Right lobe of liver (tissue), 6 donors: ENCODE measurements at regions not wholly inside any gene's neighbourhood (a gene's known extent, or its start where the extent isn't known, plus 50 kb on each side); places are given as distances from the start of the nearest gene placed in this dataset.

Experiments used
- ATAC-seq, 4 donors: fragments of 200-7000 bp; cut with Tn5 transposase; one replicate each; pipeline ENCODE4 v1.9.1; 2020; ENCODE audit warnings: mild to moderate bottlenecking in 4 of 4, moderate library complexity in 4 of 4
- DNase-seq, 3 donors: peaks; one replicate each; pipeline ENCODE4 v3.0.0-alpha.2; 2020
- H3K27ac ChIP-seq, 3 donors: fragments of 200-600 bp; one replicate each; pipeline ENCODE4 v1.8.0; 2022
- H3K27me3 ChIP-seq, 2 donors: fragments of 200-600 bp; one replicate each; pipeline ENCODE4 v1.8.0; 2022
- H3K36me3 ChIP-seq, 4 donors: fragments of 200-600 bp; sonication (generic) in 1 of 4; one replicate each; pipeline versions ENCODE4 v1.5.1 to v1.8.0; 2017 to 2022; ENCODE audit warnings: control low read depth in 1 of 4
- H3K4me1 ChIP-seq, 4 donors: fragments of 200-600 bp; sonication (generic) in 1 of 4; one replicate each; pipeline versions ENCODE4 v1.5.1 to v1.8.0; 2017 to 2022; ENCODE audit warnings: control low read depth in 1 of 4
- H3K4me3 ChIP-seq, 3 donors: fragments of 200-600 bp; one replicate each; pipeline ENCODE4 v1.8.0; 2022
- H3K9me3 ChIP-seq, 4 donors: fragments of 200-600 bp; sonication (generic) in 1 of 4; one replicate each; pipeline versions ENCODE4 v1.5.1 to v1.8.0; 2017 to 2022; ENCODE audit warnings: control low read depth in 1 of 4
- POLR2A ChIP-seq: fragments of 450-650 bp; IDR thresholded peaks from one replicate; pipeline ENCODE4 v1.6.1; 2017; ENCODE audit warnings: antibody characterized with exemption, mild to moderate bottlenecking
- WGBS: methylation state at CpG from one replicate; pipeline ENCODE4 v1.1.6; 2018; ENCODE audit warnings: low coverage, low lambda C conversion rate; ENCODE audit not compliant: insufficient coverage; ENCODE audit errors: missing lambda C conversion rate; 5-methylcytosine and 5-hydroxymethylcytosine counted together
- intact Hi-C, 2 donors: fragments of 100-400 bp; cut with DNase I; formaldehyde crosslinking; loops; one replicate each; pipeline versions ENCODE4 v1.11.2 to v1.14.1; 2022
- TF ChIP-seq, protein P1 (sequence below), 4 donors: fragments of 200-600 bp in 3 of 4; fragments of 450-650 bp in 1 of 4; IDR thresholded peaks; one replicate each; pipeline versions ENCODE4 v1.5.1 to v1.8.0; 2016 to 2022; ENCODE audit warnings: antibody characterized with exemption in 4 of 4, mild to moderate bottlenecking in 2 of 4
- donor health status: DM: no; HTN: yes; CAD: no.
- donor health status: DM: no; HTN: no; CAD: no.
- donor health status: DM: no; HTN: no; CAD: no.
- donor health status: DM: no; HTN: yes; CAD: no.
- donor health status: DM: no; HTN: yes; CAD: no.

DNA sequence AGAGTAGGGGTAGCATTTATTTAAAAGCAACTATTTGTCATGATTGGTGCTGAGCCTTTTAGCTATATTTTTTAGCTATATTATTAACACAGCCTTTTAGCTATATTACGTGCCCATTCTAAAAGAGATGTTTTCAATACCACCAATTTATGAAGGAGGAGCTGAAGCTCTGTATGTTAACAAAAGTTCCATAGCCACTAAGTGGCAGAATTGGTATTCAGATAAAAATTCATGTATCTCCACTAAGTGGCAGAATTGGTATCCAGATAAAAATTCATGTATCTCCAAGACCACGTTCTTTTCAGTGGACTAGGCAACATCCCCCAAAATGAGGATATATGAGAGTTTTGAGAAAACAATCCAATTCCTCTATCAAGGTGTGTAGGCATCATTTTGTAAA, 268.6 kb downstream of the HGF start:
- intact Hi-C loops: no loop called here
- H3K27me3 ChIP-seq: no peaks in the 10 kb centered on the region

DNA sequence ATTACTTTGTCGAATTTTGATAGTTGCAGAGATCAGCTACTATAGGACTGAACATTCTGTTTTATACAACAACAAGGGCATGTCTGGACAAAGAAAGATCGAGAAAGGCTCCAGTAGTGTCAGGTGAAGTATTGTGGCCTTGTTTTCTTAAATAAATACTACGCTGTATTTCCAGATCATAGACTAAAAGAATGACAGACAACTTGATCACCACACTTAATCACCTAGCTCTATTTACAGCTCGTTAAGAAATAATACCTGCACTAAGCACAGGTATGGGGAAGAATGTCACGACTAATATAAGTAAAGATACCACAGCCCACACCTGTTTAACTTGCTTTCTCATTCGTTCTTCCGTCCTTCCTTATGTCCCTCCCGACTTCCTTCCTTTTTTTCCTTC, 269.2 kb downstream of the HGF start:
- Histone ChIP-seq H3K9me3 (no peaks in the 10 kb centered on the region), H3K27ac (no peak overlapping the region), H3K4me1 (peaks cover 0 to 6% (median 0%) of the 10 kb centered on the region in 4 donors), H3K27me3 (no peaks in the 10 kb centered on the region), H3K36me3 (no peaks in the 10 kb centered on the region), H3K4me3 (no peak overlapping the region)
- DNase-seq: no peak
- no peak for ATAC-seq
- WGBS: 60% methylated on average over 8 of the region's 8 CpGs
- no peak for TF ChIP-seq POLR2A
- TF ChIP-seq, protein P1, sequence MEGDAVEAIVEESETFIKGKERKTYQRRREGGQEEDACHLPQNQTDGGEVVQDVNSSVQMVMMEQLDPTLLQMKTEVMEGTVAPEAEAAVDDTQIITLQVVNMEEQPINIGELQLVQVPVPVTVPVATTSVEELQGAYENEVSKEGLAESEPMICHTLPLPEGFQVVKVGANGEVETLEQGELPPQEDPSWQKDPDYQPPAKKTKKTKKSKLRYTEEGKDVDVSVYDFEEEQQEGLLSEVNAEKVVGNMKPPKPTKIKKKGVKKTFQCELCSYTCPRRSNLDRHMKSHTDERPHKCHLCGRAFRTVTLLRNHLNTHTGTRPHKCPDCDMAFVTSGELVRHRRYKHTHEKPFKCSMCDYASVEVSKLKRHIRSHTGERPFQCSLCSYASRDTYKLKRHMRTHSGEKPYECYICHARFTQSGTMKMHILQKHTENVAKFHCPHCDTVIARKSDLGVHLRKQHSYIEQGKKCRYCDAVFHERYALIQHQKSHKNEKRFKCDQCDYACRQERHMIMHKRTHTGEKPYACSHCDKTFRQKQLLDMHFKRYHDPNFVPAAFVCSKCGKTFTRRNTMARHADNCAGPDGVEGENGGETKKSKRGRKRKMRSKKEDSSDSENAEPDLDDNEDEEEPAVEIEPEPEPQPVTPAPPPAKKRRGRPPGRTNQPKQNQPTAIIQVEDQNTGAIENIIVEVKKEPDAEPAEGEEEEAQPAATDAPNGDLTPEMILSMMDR (IDR thresholded peaks at IDR 0.05): no peak
- intact Hi-C loops: no loop called here

More for the DNA sequence above, 268.6 kb downstream of the HGF start:
- peaks cover 0 to 6% (median 0%) of the 10 kb centered on the region in 4 donors for H3K4me1 ChIP-seq
- no peak overlapping the region for H3K4me3 ChIP-seq
- no peak overlapping the region for H3K27ac ChIP-seq
- 34% methylated on average over 2 of the region's 2 CpGs for WGBS
- TF ChIP-seq, protein P1 (IDR thresholded peaks at IDR 0.05): peak in 2 of 4 donors; percentile 14 to 28
- TF ChIP-seq POLR2A: no peak
- ATAC-seq: peak in 1 of 4 donors; percentile 54
- H3K9me3 ChIP-seq: no peaks in the 10 kb centered on the region
- no peak for DNase-seq
- no peaks in the 10 kb centered on the region for H3K36me3 ChIP-seq

DNA sequence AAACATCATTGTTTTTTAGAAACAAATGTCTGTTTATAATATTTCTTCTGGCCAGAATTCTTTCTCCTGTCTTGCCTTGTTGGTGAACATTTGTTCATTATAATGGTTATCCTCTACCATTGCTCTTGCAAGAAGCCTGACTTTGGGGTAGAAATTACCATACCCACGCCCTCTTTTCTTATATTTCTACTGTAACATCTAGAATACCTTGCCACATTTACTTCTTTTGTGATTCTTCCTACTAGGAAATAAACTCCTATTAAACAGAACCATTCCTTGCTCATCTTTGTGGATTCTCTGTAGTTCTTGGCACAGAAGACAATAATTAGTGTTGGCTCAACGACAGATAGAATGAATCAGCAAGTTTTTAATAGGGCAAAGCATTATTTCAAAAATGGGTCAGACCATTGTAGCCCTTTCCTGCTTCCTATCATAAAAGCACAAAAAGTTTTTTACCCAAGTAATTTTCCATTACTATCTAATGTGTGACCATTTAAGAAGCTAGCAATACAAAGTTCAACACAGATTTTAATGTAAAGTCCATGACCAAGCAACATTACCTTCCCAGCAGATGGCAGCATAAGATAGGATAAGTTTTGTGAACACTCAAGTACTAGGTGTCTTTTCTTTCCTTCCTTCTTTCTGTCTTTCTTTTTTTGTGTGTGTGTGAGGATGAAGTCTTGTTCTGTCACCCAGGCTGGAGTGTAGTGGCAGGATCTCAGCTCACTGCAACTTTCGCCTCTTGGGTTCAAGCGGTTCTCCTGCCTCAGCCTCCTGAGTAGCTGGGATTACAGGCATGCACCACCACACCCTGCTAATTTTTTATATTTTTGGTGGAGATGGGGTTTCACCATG, 270.4 kb downstream of the HGF start:
- no peaks in the 10 kb centered on the region for H3K27me3 ChIP-seq
- ATAC-seq (peak; percentile 87 to 97 (median 96)), DNase-seq (no peak)
- WGBS: 56% methylated on average over 4 of the region's 4 CpGs
- intact Hi-C loops: no loop called here
- H3K27ac ChIP-seq: peak overlapping the region in 1 of 3 donors; percentile 37
- TF ChIP-seq, protein P1 (IDR thresholded peaks at IDR 0.05): peak; percentile 53 to 84 (median 62)
- no peak for TF ChIP-seq POLR2A
- no peaks in the 10 kb centered on the region for H3K9me3 ChIP-seq
- H3K36me3 ChIP-seq: no peaks in the 10 kb centered on the region
- H3K4me1 ChIP-seq: peaks cover 0 to 6% (median 0%) of the 10 kb centered on the region in 4 donors
- no peak overlapping the region for H3K4me3 ChIP-seq

DNA sequence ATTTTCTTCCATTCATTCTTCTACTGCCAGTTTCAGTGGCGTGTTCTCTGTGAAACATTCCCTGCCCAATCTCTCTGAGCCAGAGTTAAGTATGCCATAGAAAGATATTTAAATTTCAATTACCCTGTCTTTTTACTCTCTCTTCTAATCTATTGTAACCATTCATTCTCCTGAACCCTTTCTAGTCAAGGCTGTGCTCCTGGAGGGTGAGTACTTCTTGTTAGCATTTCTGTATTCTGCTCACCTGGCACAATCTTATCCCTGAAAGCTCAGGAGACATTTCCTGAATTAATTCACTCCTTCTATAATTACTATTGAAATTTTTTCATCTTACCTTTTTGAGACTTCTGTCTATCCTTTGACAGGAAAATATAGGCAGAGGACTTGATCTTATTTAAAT, 271.7 kb downstream of the HGF start:
- TF ChIP-seq, protein P1 (IDR thresholded peaks at IDR 0.05): no peak
- TF ChIP-seq POLR2A: no peak
- DNase-seq: no peak
- Histone ChIP-seq H3K27ac (no peak overlapping the region), H3K9me3 (no peaks in the 10 kb centered on the region), H3K4me1 (peaks cover 0 to 6% (median 0%) of the 10 kb centered on the region in 4 donors), H3K4me3 (no peak overlapping the region), H3K36me3 (no peaks in the 10 kb centered on the region), H3K27me3 (no peaks in the 10 kb centered on the region)
- intact Hi-C loops: no loop called here
- WGBS: 90% methylated on average over 1 of the region's 1 CpG
- no peak for ATAC-seq
